ENCODE measurements at regions not wholly inside any gene's neighbourhood (a gene's known extent, or its start where the extent isn't known, plus 50 kb on each side); places are given as distances from the start of the nearest gene placed in this dataset.

DNA sequence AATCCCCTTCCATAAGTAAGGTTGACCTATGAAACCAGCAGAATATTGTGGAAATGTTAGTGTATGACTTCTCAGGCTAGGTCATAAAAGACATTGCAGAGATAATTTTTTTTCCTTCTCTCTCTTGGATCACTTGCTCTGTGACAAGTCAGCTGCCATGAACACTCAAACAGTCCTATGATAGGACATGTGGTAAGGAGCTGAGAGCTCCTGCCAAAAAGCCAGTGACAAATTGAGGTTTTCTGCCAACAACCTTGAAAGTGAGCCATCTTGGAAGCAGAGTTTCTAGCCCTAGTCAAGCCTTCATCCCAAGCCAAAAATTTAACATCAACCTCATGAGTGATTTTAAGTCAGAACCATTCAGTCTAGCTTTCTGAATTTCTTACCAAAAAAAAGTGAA lies 270.9 kb upstream of the NBEA start:
- no peak for TF ChIP-seq TOX (CRISPR knock-in tag; IDR thresholded peaks at IDR 0.05; ENCODE audit: borderline replicate concordance)
- TF ChIP-seq TCF4 (CRISPR knock-in tag; IDR thresholded peaks at IDR 0.05; ENCODE audit: borderline replicate concordance) = no peak
- TF ChIP-seq ZFP3 (CRISPR knock-in tag; IDR thresholded peaks at IDR 0.05) = no peak
- no peak for TF ChIP-seq BACH2 (CRISPR knock-in tag; IDR thresholded peaks at IDR 0.05; ENCODE audit: borderline replicate concordance)
- TF ChIP-seq, protein P1, sequence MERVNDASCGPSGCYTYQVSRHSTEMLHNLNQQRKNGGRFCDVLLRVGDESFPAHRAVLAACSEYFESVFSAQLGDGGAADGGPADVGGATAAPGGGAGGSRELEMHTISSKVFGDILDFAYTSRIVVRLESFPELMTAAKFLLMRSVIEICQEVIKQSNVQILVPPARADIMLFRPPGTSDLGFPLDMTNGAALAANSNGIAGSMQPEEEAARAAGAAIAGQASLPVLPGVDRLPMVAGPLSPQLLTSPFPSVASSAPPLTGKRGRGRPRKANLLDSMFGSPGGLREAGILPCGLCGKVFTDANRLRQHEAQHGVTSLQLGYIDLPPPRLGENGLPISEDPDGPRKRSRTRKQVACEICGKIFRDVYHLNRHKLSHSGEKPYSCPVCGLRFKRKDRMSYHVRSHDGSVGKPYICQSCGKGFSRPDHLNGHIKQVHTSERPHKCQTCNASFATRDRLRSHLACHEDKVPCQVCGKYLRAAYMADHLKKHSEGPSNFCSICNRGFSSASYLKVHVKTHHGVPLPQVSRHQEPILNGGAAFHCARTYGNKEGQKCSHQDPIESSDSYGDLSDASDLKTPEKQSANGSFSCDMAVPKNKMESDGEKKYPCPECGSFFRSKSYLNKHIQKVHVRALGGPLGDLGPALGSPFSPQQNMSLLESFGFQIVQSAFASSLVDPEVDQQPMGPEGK (CRISPR knock-in tag; IDR thresholded peaks at IDR 0.05; ENCODE audit: borderline replicate concordance) = no peak
- TF ChIP-seq, protein P2, sequence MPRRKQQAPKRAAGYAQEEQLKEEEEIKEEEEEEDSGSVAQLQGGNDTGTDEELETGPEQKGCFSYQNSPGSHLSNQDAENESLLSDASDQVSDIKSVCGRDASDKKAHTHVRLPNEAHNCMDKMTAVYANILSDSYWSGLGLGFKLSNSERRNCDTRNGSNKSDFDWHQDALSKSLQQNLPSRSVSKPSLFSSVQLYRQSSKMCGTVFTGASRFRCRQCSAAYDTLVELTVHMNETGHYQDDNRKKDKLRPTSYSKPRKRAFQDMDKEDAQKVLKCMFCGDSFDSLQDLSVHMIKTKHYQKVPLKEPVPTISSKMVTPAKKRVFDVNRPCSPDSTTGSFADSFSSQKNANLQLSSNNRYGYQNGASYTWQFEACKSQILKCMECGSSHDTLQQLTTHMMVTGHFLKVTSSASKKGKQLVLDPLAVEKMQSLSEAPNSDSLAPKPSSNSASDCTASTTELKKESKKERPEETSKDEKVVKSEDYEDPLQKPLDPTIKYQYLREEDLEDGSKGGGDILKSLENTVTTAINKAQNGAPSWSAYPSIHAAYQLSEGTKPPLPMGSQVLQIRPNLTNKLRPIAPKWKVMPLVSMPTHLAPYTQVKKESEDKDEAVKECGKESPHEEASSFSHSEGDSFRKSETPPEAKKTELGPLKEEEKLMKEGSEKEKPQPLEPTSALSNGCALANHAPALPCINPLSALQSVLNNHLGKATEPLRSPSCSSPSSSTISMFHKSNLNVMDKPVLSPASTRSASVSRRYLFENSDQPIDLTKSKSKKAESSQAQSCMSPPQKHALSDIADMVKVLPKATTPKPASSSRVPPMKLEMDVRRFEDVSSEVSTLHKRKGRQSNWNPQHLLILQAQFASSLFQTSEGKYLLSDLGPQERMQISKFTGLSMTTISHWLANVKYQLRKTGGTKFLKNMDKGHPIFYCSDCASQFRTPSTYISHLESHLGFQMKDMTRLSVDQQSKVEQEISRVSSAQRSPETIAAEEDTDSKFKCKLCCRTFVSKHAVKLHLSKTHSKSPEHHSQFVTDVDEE (CRISPR knock-in tag; IDR thresholded peaks at IDR 0.05) = no peak
- no peak for TF ChIP-seq ARNTL (CRISPR knock-in tag; IDR thresholded peaks at IDR 0.05; ENCODE audit: borderline replicate concordance, low read depth)
- TF ChIP-seq ZFP30 (CRISPR knock-in tag; IDR thresholded peaks at IDR 0.05) = no peak
- no peak for TF ChIP-seq ZNF8 (CRISPR knock-in tag; IDR thresholded peaks at IDR 0.05)
- no peak for TF ChIP-seq GLIS3 (CRISPR knock-in tag; IDR thresholded peaks at IDR 0.05)
- TF ChIP-seq SNAI2 (CRISPR knock-in tag; IDR thresholded peaks at IDR 0.05) = no peak
- no peak for TF ChIP-seq PPARA (CRISPR knock-in tag; IDR thresholded peaks at IDR 0.05; ENCODE audit: borderline replicate concordance)
- TF ChIP-seq, protein P3, sequence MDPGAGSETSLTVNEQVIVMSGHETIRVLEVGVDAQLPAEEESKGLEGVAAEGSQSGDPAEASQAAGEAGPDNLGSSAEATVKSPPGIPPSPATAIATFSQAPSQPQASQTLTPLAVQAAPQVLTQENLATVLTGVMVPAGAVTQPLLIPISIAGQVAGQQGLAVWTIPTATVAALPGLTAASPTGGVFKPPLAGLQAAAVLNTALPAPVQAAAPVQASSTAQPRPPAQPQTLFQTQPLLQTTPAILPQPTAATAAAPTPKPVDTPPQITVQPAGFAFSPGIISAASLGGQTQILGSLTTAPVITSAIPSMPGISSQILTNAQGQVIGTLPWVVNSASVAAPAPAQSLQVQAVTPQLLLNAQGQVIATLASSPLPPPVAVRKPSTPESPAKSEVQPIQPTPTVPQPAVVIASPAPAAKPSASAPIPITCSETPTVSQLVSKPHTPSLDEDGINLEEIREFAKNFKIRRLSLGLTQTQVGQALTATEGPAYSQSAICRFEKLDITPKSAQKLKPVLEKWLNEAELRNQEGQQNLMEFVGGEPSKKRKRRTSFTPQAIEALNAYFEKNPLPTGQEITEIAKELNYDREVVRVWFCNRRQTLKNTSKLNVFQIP (CRISPR knock-in tag; IDR thresholded peaks at IDR 0.05; ENCODE audit: borderline replicate concordance, low read depth) = no peak
- no peak for TF ChIP-seq ISL1 (CRISPR knock-in tag; IDR thresholded peaks at IDR 0.05)

Data from SK-N-SH treated with all-trans-retinoic acid at 6 μM for 48 hours (cell line).